Peyer's patch (tissue), 4 donors: ENCODE measurements at regions not wholly inside any gene's neighbourhood (a gene's known extent, or its start where the extent isn't known, plus 50 kb on each side); places are given as distances from the start of the nearest gene placed in this dataset.

Source experiments
- CTCF ChIP-seq, 6 experiments: fragments of 450-650 bp in 4 of 6; fragments of 200-600 bp in 2 of 6; sonication (generic) in 1 of 6; IDR thresholded peaks; one replicate each; pipeline ENCODE4 v1.5.1; 2017 to 2019; ENCODE audit warnings: antibody characterized with exemption in 6 of 6, mild to moderate bottlenecking in 3 of 6, moderate library complexity in 1 of 6
- POLR2A ChIP-seq, 2 donors: fragments of 450-650 bp; IDR thresholded peaks; one replicate each; pipeline ENCODE4 v1.5.1; 2017; ENCODE audit warnings: antibody characterized with exemption in 2 of 2, mild to moderate bottlenecking in 2 of 2, moderate library complexity in 2 of 2

DNA sequence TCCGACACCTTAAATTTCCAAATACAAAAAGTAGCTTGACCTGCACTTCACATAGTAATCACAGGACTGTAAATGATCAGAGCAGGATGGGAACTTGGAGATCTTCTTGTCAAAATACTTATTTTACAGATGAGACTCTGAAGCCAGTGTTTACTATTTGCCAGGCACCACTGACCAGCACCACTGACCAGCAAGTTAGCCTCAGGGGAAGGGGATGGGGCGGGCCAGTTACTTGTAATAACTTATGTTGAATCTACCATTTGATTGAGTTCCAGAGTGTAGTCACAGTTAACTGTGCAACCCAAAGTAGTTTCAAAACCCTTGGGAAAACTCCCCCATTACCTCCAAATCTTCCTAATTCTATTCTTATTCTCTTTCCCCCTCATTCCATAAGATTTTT, 278.4 kb downstream of the PCNX1 start:
- TF ChIP-seq CTCF (IDR thresholded peaks at IDR 0.05) (no peak), POLR2A (IDR thresholded peaks at IDR 0.05) (no peak)
